Cardiac muscle cell (in vitro differentiated cells and primary cell): ENCODE measurements at regions not wholly inside any gene's neighbourhood (a gene's known extent, or its start where the extent isn't known, plus 50 kb on each side); places are given as distances from the start of the nearest gene placed in this dataset.
"Not testable (repeated sequence)": the region's sequence is repeated elsewhere in the genome, so short reads cannot be mapped to it uniquely, and the experiment has no call there.

Source experiments
- DNase-seq, 2 donors: peaks; one replicate each; pipeline versions ENCODE4 v3.0.0 to v3.0.0-alpha.2; 2010 to 2017; ENCODE audit warnings: low read depth in 1 of 2, low spot score in 1 of 2
- H3K27ac ChIP-seq: fragments of 200-600 bp; sonication (generic); 2 replicates; pipeline ENCODE4 v1.5.1; 2016
- H3K27me3 ChIP-seq: fragments of 200-600 bp; sonication (generic); 2 replicates; pipeline ENCODE4 v1.6.0; 2016; ENCODE audit warnings: control low read depth
- H3K36me3 ChIP-seq: fragments of 200-600 bp; sonication (generic); 2 replicates; pipeline ENCODE4 v1.5.1; 2016; ENCODE audit warnings: control low read depth
- H3K4me1 ChIP-seq: fragments of 200-600 bp; sonication (generic); 2 replicates; pipeline ENCODE4 v1.8.1; 2017; ENCODE audit warnings: low read depth, mild to moderate bottlenecking, mixed run types
- H3K4me3 ChIP-seq: fragments of 200-600 bp; sonication (generic); 2 replicates; pipeline ENCODE4 v1.5.1; 2016; ENCODE audit warnings: mild to moderate bottlenecking
- H3K9me3 ChIP-seq: fragments of 200-600 bp; sonication (generic); 2 replicates; pipeline ENCODE4 v1.5.1; 2017; ENCODE audit warnings: low read depth, mild to moderate bottlenecking, control low read depth
- TF ChIP-seq, protein P1 (sequence below): IDR thresholded peaks from 2 replicates; pipeline ENCODE4 v1.5.1; 2012; ENCODE audit warnings: low read depth, mild to moderate bottlenecking, low read length

DNA sequence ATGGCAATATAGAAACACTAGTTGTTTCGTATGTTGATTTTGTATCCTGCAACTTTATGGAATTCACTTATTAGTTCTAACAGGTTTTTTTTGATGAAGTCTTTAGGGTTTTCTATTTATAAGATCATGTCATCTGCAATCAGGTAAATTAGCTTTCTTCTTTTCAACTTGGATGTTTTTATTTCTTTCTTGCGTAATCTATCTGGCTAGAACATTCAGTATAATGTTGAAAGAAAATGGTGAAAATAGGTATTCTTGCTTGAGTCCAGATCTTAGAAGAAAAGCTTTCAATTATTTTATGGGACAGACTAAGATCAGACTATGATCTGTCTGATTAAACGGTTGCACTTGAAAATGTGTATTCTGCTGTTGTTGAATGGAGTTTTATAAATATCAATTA is 820.8 kb upstream of the ADGRB3 start:
- TF ChIP-seq, protein P1, sequence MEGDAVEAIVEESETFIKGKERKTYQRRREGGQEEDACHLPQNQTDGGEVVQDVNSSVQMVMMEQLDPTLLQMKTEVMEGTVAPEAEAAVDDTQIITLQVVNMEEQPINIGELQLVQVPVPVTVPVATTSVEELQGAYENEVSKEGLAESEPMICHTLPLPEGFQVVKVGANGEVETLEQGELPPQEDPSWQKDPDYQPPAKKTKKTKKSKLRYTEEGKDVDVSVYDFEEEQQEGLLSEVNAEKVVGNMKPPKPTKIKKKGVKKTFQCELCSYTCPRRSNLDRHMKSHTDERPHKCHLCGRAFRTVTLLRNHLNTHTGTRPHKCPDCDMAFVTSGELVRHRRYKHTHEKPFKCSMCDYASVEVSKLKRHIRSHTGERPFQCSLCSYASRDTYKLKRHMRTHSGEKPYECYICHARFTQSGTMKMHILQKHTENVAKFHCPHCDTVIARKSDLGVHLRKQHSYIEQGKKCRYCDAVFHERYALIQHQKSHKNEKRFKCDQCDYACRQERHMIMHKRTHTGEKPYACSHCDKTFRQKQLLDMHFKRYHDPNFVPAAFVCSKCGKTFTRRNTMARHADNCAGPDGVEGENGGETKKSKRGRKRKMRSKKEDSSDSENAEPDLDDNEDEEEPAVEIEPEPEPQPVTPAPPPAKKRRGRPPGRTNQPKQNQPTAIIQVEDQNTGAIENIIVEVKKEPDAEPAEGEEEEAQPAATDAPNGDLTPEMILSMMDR = no peak
- Histone ChIP-seq H3K27ac (no peak overlapping the region), H3K9me3 (peaks cover 4% of the 10 kb centered on the region), H3K36me3 (no peaks in the 10 kb centered on the region), H3K27me3 (no peaks in the 10 kb centered on the region), H3K4me1 (no peaks in the 10 kb centered on the region), H3K4me3 (no peak overlapping the region)
- DNase-seq = no peak

DNA sequence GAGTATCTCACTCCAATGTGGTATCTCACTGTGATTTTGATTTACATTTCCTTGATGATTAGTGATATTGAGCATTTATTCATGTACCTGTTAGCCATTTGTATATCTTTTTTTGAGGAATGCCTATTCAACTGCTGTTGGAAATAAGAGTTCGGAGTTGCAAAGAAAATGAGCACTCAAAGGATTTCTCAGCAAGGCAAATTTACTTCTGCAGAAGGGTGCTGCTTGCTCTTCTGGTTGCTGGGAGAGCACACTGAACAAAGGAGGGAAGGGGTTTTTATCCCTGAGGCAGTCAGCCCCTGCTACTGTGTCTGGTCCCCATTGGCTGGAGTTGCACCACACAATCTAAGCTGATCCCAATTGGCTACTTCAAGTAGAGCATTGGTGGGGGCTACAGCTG is 822.4 kb upstream of the ADGRB3 start:
- Histone ChIP-seq H3K9me3 (peaks cover 4% of the 10 kb centered on the region), H3K4me3 (no peak overlapping the region), H3K27me3 (no peaks in the 10 kb centered on the region), H3K36me3 (no peaks in the 10 kb centered on the region), H3K4me1 (no peaks in the 10 kb centered on the region), H3K27ac (no peak overlapping the region)
- TF ChIP-seq, protein P1 = no peak
- no peak for DNase-seq

DNA sequence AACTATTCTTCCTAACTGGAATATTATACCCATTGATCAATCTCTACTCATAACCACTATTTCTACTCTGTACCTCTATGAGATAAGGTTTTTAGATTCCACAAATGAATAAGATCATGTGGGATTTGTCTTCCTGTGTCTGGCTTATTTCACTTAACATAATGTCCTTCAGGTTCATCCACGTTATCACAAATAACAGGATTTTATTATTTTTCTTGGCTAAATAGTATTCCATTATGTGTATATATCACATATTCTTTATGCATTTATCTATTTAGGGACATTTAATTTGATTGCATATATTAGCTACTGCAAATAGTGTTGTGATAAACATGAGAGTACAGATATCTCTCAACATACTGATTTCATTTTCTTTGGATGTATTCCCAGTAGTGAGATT is 823.0 kb upstream of the ADGRB3 start:
- no peak for DNase-seq
- H3K4me3 ChIP-seq = no peak overlapping the region
- H3K9me3 ChIP-seq = peaks cover 4% of the 10 kb centered on the region
- no peak overlapping the region for H3K27ac ChIP-seq
- TF ChIP-seq, protein P1 = no peak
- no peaks in the 10 kb centered on the region for H3K4me1 ChIP-seq
- no peaks in the 10 kb centered on the region for H3K36me3 ChIP-seq
- H3K27me3 ChIP-seq = no peaks in the 10 kb centered on the region

DNA sequence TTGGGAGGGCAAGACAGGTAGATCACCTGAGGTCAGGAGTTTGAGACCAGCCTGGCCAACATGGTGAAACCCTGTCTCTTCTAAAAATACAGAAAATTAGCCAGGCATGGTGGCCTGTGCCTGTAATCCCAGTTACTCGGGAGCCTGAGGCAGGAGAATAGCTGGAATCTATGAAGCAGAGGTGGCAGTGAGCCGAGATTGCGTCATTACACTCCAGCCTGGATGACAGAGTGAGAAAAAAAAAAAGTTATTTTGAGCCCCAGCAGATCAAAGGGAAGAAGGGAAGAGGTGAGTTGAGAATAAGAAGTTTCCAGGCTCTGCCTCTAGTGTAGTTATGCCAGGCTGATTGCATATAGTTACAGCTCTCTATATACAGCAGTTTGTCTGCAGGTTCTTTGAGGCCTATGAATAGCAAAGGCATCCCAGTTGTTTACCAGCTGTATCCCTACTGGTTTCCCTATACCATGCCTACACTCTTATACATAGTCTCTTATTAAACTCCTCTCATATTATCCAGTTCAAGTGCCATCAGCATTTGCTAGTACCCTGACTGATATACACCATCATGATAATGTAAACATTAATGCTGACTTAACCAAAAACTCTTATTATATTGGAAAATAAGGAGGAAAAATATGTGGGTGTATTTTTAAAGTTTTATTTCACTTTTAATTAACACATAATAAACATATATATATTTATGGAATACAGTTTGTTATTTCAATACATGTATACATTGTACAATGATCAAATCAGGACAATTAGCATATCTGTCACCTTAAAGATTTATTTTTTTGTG is 823.6 kb upstream of the ADGRB3 start:
- H3K9me3 ChIP-seq = peaks cover 4% of the 10 kb centered on the region
- DNase-seq = peak in 1 of 2 donors; percentile 29
- H3K4me3 ChIP-seq = no peak overlapping the region
- TF ChIP-seq, protein P1 = no peak
- H3K27ac ChIP-seq = no peak overlapping the region
- no peaks in the 10 kb centered on the region for H3K27me3 ChIP-seq
- no peaks in the 10 kb centered on the region for H3K4me1 ChIP-seq
- no peaks in the 10 kb centered on the region for H3K36me3 ChIP-seq

DNA sequence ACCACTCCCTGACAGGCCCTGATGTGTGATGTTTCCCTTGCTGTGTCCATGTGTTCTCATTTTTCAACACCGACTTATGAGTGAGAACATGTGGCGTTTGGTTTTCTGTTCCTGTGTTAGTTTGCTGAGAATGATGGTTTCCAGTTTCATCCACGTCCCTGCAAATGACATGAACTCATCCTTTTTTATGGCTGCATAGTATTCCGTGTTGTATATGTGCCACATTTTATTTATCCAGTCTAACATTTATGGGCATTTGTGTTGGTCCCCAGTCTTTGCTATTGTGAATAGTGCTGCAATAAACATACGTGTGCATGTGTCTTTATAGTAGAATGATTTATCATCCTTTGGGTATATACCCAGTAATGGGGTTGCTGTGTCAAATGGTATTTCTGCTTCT is 830.3 kb upstream of the ADGRB3 start:
- H3K36me3 ChIP-seq, H3K4me1 ChIP-seq, H3K27ac ChIP-seq, H3K27me3 ChIP-seq, H3K4me3 ChIP-seq, DNase-seq, H3K9me3 ChIP-seq: not testable (repeated sequence)

DNA sequence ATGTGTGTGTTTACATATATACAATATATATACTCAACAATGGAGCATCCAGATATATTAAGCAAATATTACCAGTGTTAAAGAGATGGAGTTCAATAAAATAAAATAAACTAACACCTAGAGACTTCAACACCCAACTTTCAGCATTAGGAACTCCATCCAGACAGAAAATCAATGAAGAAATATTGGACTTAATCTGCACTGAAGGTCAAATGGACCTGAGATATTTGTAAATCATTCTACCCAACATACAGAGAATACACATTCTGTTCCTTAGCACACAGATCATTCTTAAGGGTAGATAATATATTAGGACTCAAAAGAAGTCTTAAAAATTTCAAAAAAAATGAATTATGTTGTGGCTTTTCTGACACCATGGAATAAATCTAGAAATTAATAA is 832.3 kb upstream of the ADGRB3 start:
- Histone ChIP-seq H3K9me3 (no peaks in the 10 kb centered on the region), H3K27me3 (no peaks in the 10 kb centered on the region), H3K4me1 (no peaks in the 10 kb centered on the region), H3K36me3 (no peaks in the 10 kb centered on the region), H3K27ac (no peak overlapping the region), H3K4me3 (no peak overlapping the region)
- DNase-seq = no peak
- TF ChIP-seq, protein P1 = no peak
